Skeletal muscle satellite cell (primary cell): ENCODE measurements at regions not wholly inside any gene's neighbourhood (a gene's known extent, or its start where the extent isn't known, plus 50 kb on each side); places are given as distances from the start of the nearest gene placed in this dataset.

ENCODE experiments used
- H3K27me3 ChIP-seq: 2 replicates; pipeline ENCODE4 v1.7.0; 2013; ENCODE audit warnings: low read length; ENCODE audit not compliant: control insufficient read depth, insufficient read depth
- H3K36me3 ChIP-seq: 2 replicates; pipeline ENCODE4 v1.7.0; 2013; ENCODE audit warnings: mild to moderate bottlenecking, control low read depth, low read length; ENCODE audit not compliant: insufficient read depth
- H3K4me1 ChIP-seq: 2 replicates; pipeline ENCODE4 v1.7.0; 2013; ENCODE audit warnings: low read length; ENCODE audit not compliant: control insufficient read depth, insufficient read depth
- H3K4me2 ChIP-seq: 2 replicates; pipeline ENCODE4 v1.7.0; 2013; ENCODE audit warnings: mild to moderate bottlenecking, low read length
- H3K4me3 ChIP-seq: 2 replicates; pipeline ENCODE4 v1.7.0; 2013; ENCODE audit warnings: low read length
- H3K9ac ChIP-seq: 2 replicates; pipeline ENCODE4 v1.7.0; 2013; ENCODE audit warnings: mild to moderate bottlenecking, low read depth, low read length, moderate library complexity
- H3K9me3 ChIP-seq: replicated peaks from 2 replicates; pipeline ENCODE4 v1.7.0; 2013; ENCODE audit warnings: mild to moderate bottlenecking, control low read depth, low read length

GRCh38 chr7:36029853-36030515 is 123.1 kb upstream of the EEPD1 start:
- H3K27me3 ChIP-seq, result peaks cover 32% of the 10 kb centered on the region
- H3K9me3 ChIP-seq, result no peaks in the 10 kb centered on the region
- H3K4me2 ChIP-seq, result no peak overlapping the region
- no peaks in the 10 kb centered on the region for H3K4me1 ChIP-seq
- no peak overlapping the region for H3K9ac ChIP-seq
- H3K4me3 ChIP-seq, result no peak overlapping the region
- H3K36me3 ChIP-seq, result no peaks in the 10 kb centered on the region

GRCh38 chr7:36032361-36032818 is 120.7 kb upstream of the EEPD1 start:
- peaks cover 36% of the 10 kb centered on the region for H3K27me3 ChIP-seq

DNA sequence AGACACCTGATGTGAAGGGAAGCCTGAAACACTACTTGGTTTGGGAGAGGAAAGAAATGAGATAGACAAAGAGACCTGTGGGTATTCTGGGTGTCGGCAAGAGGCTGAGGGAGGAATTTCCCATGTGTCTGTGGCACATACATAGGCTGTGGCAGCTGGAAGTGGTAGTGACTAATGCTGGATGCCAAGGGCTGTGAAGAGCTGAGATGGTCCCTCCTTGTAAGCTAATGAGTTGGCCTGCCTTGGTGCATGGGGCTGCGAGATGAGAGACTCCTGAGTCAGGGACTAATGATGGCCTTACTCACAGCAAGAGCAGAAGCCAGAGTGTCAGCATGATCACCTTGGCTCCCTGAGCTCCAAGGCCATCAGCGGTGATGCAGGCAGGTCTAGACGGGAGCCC is 119.0 kb upstream of the EEPD1 start:
- no peak overlapping the region for H3K4me2 ChIP-seq
- H3K27me3 ChIP-seq, result peaks cover 30% of the 10 kb centered on the region
- no peaks in the 10 kb centered on the region for H3K9me3 ChIP-seq
- no peak overlapping the region for H3K9ac ChIP-seq
- no peaks in the 10 kb centered on the region for H3K4me1 ChIP-seq
- no peaks in the 10 kb centered on the region for H3K36me3 ChIP-seq
- H3K4me3 ChIP-seq, result no peak overlapping the region

More at GRCh38 chr7:36032361-36032818, 120.7 kb upstream of the EEPD1 start:
- Histone ChIP-seq H3K36me3 (no peaks in the 10 kb centered on the region), H3K9ac (no peak overlapping the region), H3K9me3 (no peaks in the 10 kb centered on the region), H3K4me1 (no peaks in the 10 kb centered on the region), H3K4me2 (no peak overlapping the region), H3K4me3 (no peak overlapping the region)

DNA sequence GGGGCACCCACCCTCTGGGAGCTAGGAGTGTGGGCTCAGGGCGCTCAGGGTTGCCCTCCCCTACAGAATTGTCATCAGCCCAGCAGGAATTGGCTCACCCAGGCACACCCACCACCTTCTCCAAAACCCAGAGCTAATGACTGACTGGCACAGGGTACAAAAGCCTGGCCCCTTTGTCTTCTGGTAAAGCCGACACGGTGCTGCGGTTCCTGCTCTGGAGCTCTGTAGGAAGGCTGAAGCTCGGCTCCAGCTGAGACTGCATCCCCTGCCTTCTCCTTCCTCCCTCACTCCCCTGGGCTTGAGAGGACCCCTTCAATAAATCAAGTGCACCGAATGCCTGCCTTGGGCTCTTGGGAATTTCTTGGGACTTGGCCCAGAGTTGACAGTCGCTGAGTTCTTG is 117.9 kb upstream of the EEPD1 start:
- no peaks in the 10 kb centered on the region for H3K4me1 ChIP-seq
- no peak overlapping the region for H3K4me3 ChIP-seq
- H3K4me2 ChIP-seq, result no peak overlapping the region
- H3K36me3 ChIP-seq, result no peaks in the 10 kb centered on the region
- H3K27me3 ChIP-seq, result peaks cover 20% of the 10 kb centered on the region
- no peak overlapping the region for H3K9ac ChIP-seq
- H3K9me3 ChIP-seq, result no peaks in the 10 kb centered on the region

- Histone ChIP-seq H3K4me3 (no peak overlapping the region), H3K9ac (no peak overlapping the region)
Observed at GRCh38 chr7:36036590-36036989, 116.5 kb upstream of the EEPD1 start.

GRCh38 chr7:36037121-36037662 is 115.9 kb upstream of the EEPD1 start:
- H3K4me1 ChIP-seq, result no peaks in the 10 kb centered on the region
- peaks cover 10% of the 10 kb centered on the region for H3K27me3 ChIP-seq
- H3K4me2 ChIP-seq, result no peak overlapping the region
- no peaks in the 10 kb centered on the region for H3K36me3 ChIP-seq
- no peak overlapping the region for H3K4me3 ChIP-seq
- no peak overlapping the region for H3K9ac ChIP-seq
- no peaks in the 10 kb centered on the region for H3K9me3 ChIP-seq

More at GRCh38 chr7:36036590-36036989, 116.5 kb upstream of the EEPD1 start:
- Histone ChIP-seq H3K4me2 (no peak overlapping the region), H3K4me1 (no peaks in the 10 kb centered on the region), H3K9me3 (no peaks in the 10 kb centered on the region), H3K27me3 (peaks cover 13% of the 10 kb centered on the region), H3K36me3 (no peaks in the 10 kb centered on the region)

DNA sequence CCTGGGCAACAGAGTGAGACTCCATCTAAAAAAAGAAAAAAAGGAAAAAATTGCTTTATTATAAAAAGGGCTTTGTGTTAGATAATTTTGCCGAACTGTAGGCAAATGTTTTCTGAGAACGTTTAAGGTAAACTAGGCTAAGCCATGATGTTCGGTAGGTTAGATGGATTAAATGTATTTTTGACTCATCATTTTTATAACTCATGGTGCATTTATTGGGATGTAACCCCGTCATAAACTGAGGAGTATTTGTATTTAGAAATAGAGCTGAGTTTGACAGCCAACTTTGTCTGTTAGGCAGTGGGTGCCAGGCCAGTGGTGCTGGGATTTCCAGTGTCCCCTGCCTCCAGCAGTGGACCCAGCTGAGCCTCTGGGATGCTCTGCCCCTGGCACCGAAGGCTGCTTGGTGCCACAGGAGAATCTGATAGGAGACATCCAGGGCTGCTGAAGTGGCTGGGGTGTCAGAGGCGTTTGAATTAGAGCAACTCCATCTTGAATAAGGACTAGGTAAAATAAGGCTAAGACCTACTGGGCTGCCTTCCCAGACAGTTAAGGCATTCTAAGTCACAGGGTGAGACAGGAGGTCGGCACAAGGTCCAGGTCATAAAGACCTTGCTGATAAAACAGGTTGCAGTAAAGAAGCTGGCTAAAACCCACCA is 114.9 kb upstream of the EEPD1 start:
- H3K4me3 ChIP-seq, result no peak overlapping the region
- H3K27me3 ChIP-seq, result peaks cover 10% of the 10 kb centered on the region
- H3K36me3 ChIP-seq, result no peaks in the 10 kb centered on the region
- H3K9me3 ChIP-seq, result no peaks in the 10 kb centered on the region
- no peak overlapping the region for H3K9ac ChIP-seq
- H3K4me2 ChIP-seq, result no peak overlapping the region
- no peaks in the 10 kb centered on the region for H3K4me1 ChIP-seq

DNA sequence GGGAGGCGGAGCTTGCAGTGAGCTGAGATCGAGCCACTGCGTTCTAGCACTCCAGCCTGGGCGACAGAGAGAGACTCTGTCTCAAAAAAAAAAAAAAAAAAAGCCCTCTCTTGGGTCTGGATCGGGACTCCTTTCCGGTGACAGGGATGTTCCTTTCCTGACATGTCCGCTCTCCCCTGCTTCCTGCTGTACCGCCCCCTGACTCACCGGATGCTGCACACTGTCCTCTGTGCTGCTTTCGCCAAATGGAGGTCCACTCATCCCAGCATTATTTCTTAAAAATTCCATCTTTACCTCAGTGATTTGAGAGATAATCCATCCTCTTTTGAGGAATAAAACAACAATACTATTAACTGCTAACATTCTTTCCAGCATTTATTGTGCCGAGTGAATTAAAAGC is 113.8 kb upstream of the EEPD1 start:
- H3K4me1 ChIP-seq, result no peaks in the 10 kb centered on the region
- no peaks in the 10 kb centered on the region for H3K9me3 ChIP-seq
- no peak overlapping the region for H3K4me2 ChIP-seq
- peaks cover 4% of the 10 kb centered on the region for H3K27me3 ChIP-seq
- H3K4me3 ChIP-seq, result no peak overlapping the region
- no peak overlapping the region for H3K9ac ChIP-seq
- no peaks in the 10 kb centered on the region for H3K36me3 ChIP-seq

DNA sequence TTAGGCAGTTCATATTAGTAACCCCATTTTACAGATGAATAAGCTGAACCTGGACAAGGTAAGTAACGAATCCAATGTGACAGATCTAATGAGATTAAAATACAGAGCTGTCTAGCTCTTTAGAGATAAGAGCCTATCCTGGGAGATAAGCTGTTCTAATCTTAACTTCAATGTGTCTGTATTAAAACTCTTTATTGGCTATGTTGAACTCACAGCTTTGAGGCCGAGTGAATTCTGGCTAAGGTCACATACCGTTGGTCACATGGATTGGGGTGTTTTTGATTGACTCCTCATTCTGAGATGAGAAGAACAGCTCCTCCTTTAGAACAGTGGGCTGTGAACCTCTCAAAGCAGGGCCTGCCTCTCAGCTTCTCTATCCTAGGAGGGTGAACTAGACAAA is 113.4 kb upstream of the EEPD1 start:
- no peaks in the 10 kb centered on the region for H3K9me3 ChIP-seq
- peaks cover 4% of the 10 kb centered on the region for H3K27me3 ChIP-seq
- H3K4me2 ChIP-seq, result no peak overlapping the region
- H3K4me3 ChIP-seq, result no peak overlapping the region
- no peaks in the 10 kb centered on the region for H3K36me3 ChIP-seq
- H3K9ac ChIP-seq, result no peak overlapping the region
- H3K4me1 ChIP-seq, result no peaks in the 10 kb centered on the region

DNA sequence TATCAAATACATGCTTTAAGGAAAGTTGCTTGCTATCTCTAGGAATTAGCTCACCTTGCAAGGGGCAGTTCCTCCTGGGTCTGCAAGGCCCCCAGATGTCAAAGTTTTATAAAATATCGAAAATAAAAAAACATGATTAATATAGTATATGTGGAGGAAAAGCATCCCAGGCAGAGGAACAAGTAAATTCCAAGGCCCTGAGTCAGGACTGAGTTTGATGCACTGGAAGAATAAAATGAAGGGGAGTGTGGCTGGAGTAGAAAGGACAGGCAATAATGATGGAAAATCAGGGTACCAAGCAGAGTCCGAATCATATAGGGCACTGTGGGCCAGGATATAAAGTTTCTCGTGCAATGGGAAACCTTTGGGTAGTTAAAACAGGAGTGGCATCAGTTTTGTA is 112.4 kb upstream of the EEPD1 start:
- Histone ChIP-seq H3K36me3 (no peaks in the 10 kb centered on the region), H3K4me1 (no peaks in the 10 kb centered on the region)

GRCh38 chr7:36044101-36044892 is 108.8 kb upstream of the EEPD1 start:
- Histone ChIP-seq H3K27me3 (no peaks in the 10 kb centered on the region), H3K4me3 (no peak overlapping the region), H3K4me1 (peaks cover 17% of the 10 kb centered on the region), H3K9ac (no peak overlapping the region), H3K36me3 (no peaks in the 10 kb centered on the region), H3K4me2 (no peak overlapping the region), H3K9me3 (no peaks in the 10 kb centered on the region)

More for the DNA sequence above, 112.4 kb upstream of the EEPD1 start:
- Histone ChIP-seq H3K9ac (no peak overlapping the region), H3K9me3 (no peaks in the 10 kb centered on the region), H3K4me3 (no peak overlapping the region), H3K27me3 (peaks cover 4% of the 10 kb centered on the region), H3K4me2 (no peak overlapping the region)
